ENCODE measurements at regions not wholly inside any gene's neighbourhood (a gene's known extent, or its start where the extent isn't known, plus 50 kb on each side); places are given as distances from the start of the nearest gene placed in this dataset.

GRCh38 chr13:37453246-37453645 lies 145.3 kb downstream of the POSTN start:
- Mint-ChIP-seq H3K36me3 (ENCODE audit: low read depth) (no peaks in the 10 kb centered on the region), H3K4me3 (no peak overlapping the region), H3K9me3 (peaks cover 4% of the 10 kb centered on the region), H3K27me3 (ENCODE audit: low read depth) (no peaks in the 10 kb centered on the region), H3K4me1 (peaks cover 10% of the 10 kb centered on the region), H3K27ac (no peak overlapping the region)
- no peak for TF ChIP-seq CTCF (IDR thresholded peaks at IDR 0.05; ENCODE audit: unreplicated experiment in 3 of 3)

GRCh38 chr13:37450276-37450675 lies 148.3 kb downstream of the POSTN start:
- Mint-ChIP-seq H3K9me3 (peaks cover 2% of the 10 kb centered on the region), H3K27ac (peak overlapping the region in 2 of 3 experiments; percentile 71 to 81), H3K4me3 (no peak overlapping the region), H3K4me1 (peaks cover 23% of the 10 kb centered on the region), H3K36me3 (ENCODE audit: low read depth) (no peaks in the 10 kb centered on the region), H3K27me3 (ENCODE audit: low read depth) (no peaks in the 10 kb centered on the region)
- TF ChIP-seq CTCF (IDR thresholded peaks at IDR 0.05; ENCODE audit: unreplicated experiment in 3 of 3): no peak

GRCh38 chr13:37448153-37448552 lies 150.4 kb downstream of the POSTN start:
- Mint-ChIP-seq H3K4me1 (peaks cover 23% of the 10 kb centered on the region), H3K27ac (peak overlapping the region; percentile 46 to 85 (median 59)), H3K36me3 (ENCODE audit: low read depth) (no peaks in the 10 kb centered on the region), H3K4me3 (no peak overlapping the region), H3K9me3 (no peaks in the 10 kb centered on the region), H3K27me3 (ENCODE audit: low read depth) (no peaks in the 10 kb centered on the region)
- no peak for TF ChIP-seq CTCF (IDR thresholded peaks at IDR 0.05; ENCODE audit: unreplicated experiment in 3 of 3)

GRCh38 chr13:37446503-37446902 lies 152.1 kb downstream of the POSTN start:
- Mint-ChIP-seq H3K9me3 (no peaks in the 10 kb centered on the region), H3K27me3 (ENCODE audit: low read depth) (no peaks in the 10 kb centered on the region), H3K27ac (peak overlapping the region in 2 of 3 experiments; percentile 59), H3K4me1 (peaks cover 23% of the 10 kb centered on the region), H3K4me3 (no peak overlapping the region), H3K36me3 (ENCODE audit: low read depth) (no peaks in the 10 kb centered on the region)
- no peak for TF ChIP-seq CTCF (IDR thresholded peaks at IDR 0.05; ENCODE audit: unreplicated experiment in 3 of 3)

GRCh38 chr13:37443538-37443937 lies 155.0 kb downstream of the POSTN start:
- Mint-ChIP-seq H3K9me3 (peaks cover 5% of the 10 kb centered on the region), H3K4me1 (peaks cover 16% of the 10 kb centered on the region), H3K36me3 (ENCODE audit: low read depth) (no peaks in the 10 kb centered on the region), H3K4me3 (no peak overlapping the region), H3K27ac (no peak overlapping the region), H3K27me3 (ENCODE audit: low read depth) (no peaks in the 10 kb centered on the region)
- no peak for TF ChIP-seq CTCF (IDR thresholded peaks at IDR 0.05; ENCODE audit: unreplicated experiment in 3 of 3)

GRCh38 chr13:37442996-37443395 lies 155.6 kb downstream of the POSTN start:
- Mint-ChIP-seq H3K4me3 (no peak overlapping the region), H3K27ac (no peak overlapping the region), H3K4me1 (peaks cover 10% of the 10 kb centered on the region), H3K27me3 (ENCODE audit: low read depth) (no peaks in the 10 kb centered on the region), H3K36me3 (ENCODE audit: low read depth) (no peaks in the 10 kb centered on the region), H3K9me3 (peaks cover 6% of the 10 kb centered on the region)
- no peak for TF ChIP-seq CTCF (IDR thresholded peaks at IDR 0.05; ENCODE audit: unreplicated experiment in 3 of 3)
